H1 (cell line): ENCODE measurements at regions not wholly inside any gene's neighbourhood (a gene's known extent, or its start where the extent isn't known, plus 50 kb on each side); places are given as distances from the start of the nearest gene placed in this dataset.

Experiments used
- CTCF ChIA-PET: fragments of 300-600 bp; sonication (Branson Sonifier 250); formaldehyde crosslinking; loops from one replicate; lab custom pipeline; 2021; ENCODE audit not compliant: partially characterized antibody; lab: Charles Lee
- POLR2A ChIA-PET: fragments of 300-600 bp; sonication (Branson Sonifier 250); formaldehyde crosslinking; loops from one replicate; lab custom pipeline; 2021; ENCODE audit warnings: inconsistent platforms; ENCODE audit not compliant: partially characterized antibody; lab: Charles Lee
- DNase-seq, 2 experiments: peaks; one replicate each; pipeline versions ENCODE4 v3.0.0 to v3.0.0-alpha.2; 2010 to 2022; ENCODE audit warnings: low spot score in 2 of 2, low read depth in 1 of 2, mixed read lengths in 1 of 2
- FAIRE-seq: peaks from 2 replicates; lab custom pipeline; 2011; peaks lifted over from hg19 to GRCh38; lab: Jason Lieb, UNC
- H2AFZ ChIP-seq: 2 replicates; pipeline ENCODE4 v1.8.1; 2012; ENCODE audit warnings: low read length, inconsistent platforms
- H2AK5ac ChIP-seq: 2 replicates; pipeline ENCODE4 v1.6.1; 2013; ENCODE audit warnings: low read depth, low read length
- H2BK120ac ChIP-seq: replicated peaks from 2 replicates; pipeline ENCODE3; 2013; ENCODE audit warnings: low read depth, low read length, inconsistent platforms
- H2BK12ac ChIP-seq: 2 replicates; pipeline ENCODE4 v1.6.1; 2013; ENCODE audit warnings: low read depth, low read length
- H2BK15ac ChIP-seq: 2 replicates; pipeline ENCODE4 v1.6.1; 2013; ENCODE audit warnings: low read length
- H2BK20ac ChIP-seq: 2 replicates; pipeline ENCODE4 v1.6.1; 2013; ENCODE audit warnings: low read length
- H2BK5ac ChIP-seq: 2 replicates; pipeline ENCODE4 v1.6.1; 2013; ENCODE audit warnings: low read depth, low read length
- H3K14ac ChIP-seq: 2 replicates; pipeline ENCODE4 v1.6.1; 2013; ENCODE audit warnings: inconsistent platforms; ENCODE audit not compliant: insufficient read length
- H3K18ac ChIP-seq: 2 replicates; pipeline ENCODE4 v1.6.1; 2013; ENCODE audit warnings: low read length; ENCODE audit errors: extremely low read depth
- H3K23ac ChIP-seq: 2 replicates; pipeline ENCODE4 v1.6.1; 2013; ENCODE audit warnings: inconsistent platforms; ENCODE audit not compliant: insufficient read length
- H3K23me2 ChIP-seq: 2 replicates; pipeline ENCODE4 v1.6.1; 2013; ENCODE audit warnings: low read depth, low read length
- H3K27ac ChIP-seq: 2 replicates; pipeline ENCODE4 v1.6.1; 2011; ENCODE audit warnings: low read depth, low read length, inconsistent platforms
- H3K27me3 ChIP-seq, 4 experiments: replicated peaks in 1 of 4; 1 replicate in 1 of 4; 2 replicates in 3 of 4; pipeline versions ENCODE4 v1.6.1 to v1.8.1; 2011 to 2013; ENCODE audit warnings: low read length in 3 of 4, mild to moderate bottlenecking in 3 of 4, inconsistent platforms in 2 of 4, mixed read lengths in 2 of 4, moderate library complexity in 1 of 4; ENCODE audit not compliant: control insufficient read depth in 3 of 4, insufficient read depth in 3 of 4; ENCODE audit errors: extremely low read depth in 1 of 4
- H3K36me3 ChIP-seq, 4 experiments: 2 replicates each; pipeline versions ENCODE4 v1.6.1 to v1.8.1; 2011 to 2013; ENCODE audit warnings: mild to moderate bottlenecking in 4 of 4, low read length in 3 of 4, moderate library complexity in 2 of 4, control low read depth in 1 of 4, inconsistent platforms in 1 of 4; ENCODE audit not compliant: insufficient read depth in 4 of 4, control insufficient read depth in 2 of 4
- H3K4ac ChIP-seq: replicated peaks from 2 replicates; pipeline ENCODE3; 2013; ENCODE audit warnings: low read length, low read depth, mixed read lengths, inconsistent platforms; ENCODE audit not compliant: insufficient read length
- H3K4me1 ChIP-seq, 4 experiments: replicated peaks in 1 of 4; 1 replicate in 1 of 4; 2 replicates in 3 of 4; pipeline versions ENCODE4 v1.6.1 to v1.8.1; 2011 to 2013; ENCODE audit warnings: low read length in 3 of 4, inconsistent platforms in 2 of 4, mixed read lengths in 1 of 4; ENCODE audit not compliant: insufficient read depth in 4 of 4, control insufficient read depth in 3 of 4
- H3K4me2 ChIP-seq, 2 experiments: 2 replicates each; pipeline versions ENCODE4 v1.6.1 to v1.8.1; 2011 to 2013; ENCODE audit warnings: low read depth in 2 of 2, low read length in 2 of 2, control low read depth in 1 of 2, inconsistent platforms in 1 of 2, mild to moderate bottlenecking in 1 of 2; ENCODE audit not compliant: insufficient read depth in 1 of 2
- H3K4me3 ChIP-seq, 4 experiments: fragments of 200-600, 300-600 bp in 1 of 4; sonication (generic), shearing (Covaris generic), sonication (Bioruptor Twin) in 1 of 4; 2 replicates each; pipeline versions ENCODE4 v1.5.1 to v1.8.1; 2011 to 2016; ENCODE audit warnings: low read length in 4 of 4, low read depth in 3 of 4, control low read depth in 2 of 4, inconsistent platforms in 2 of 4, mild to moderate bottlenecking in 2 of 4, mixed read lengths in 1 of 4, moderate library complexity in 1 of 4; ENCODE audit not compliant: insufficient read depth in 2 of 4; ENCODE audit errors: extremely low read depth in 1 of 4
- H3K56ac ChIP-seq: replicated peaks from 2 replicates; pipeline ENCODE3; 2013; ENCODE audit warnings: low read depth, mild to moderate bottlenecking, mixed read lengths, low read length, inconsistent platforms; ENCODE audit not compliant: insufficient read length
- H3K79me1 ChIP-seq: 2 replicates; pipeline ENCODE4 v1.6.1; 2013; ENCODE audit warnings: low read depth, low read length, control low read depth
- H3K79me2 ChIP-seq, 2 experiments: 2 replicates each; pipeline versions ENCODE4 v1.6.1 to v1.8.1; 2012 to 2013; ENCODE audit warnings: low read length in 2 of 2, mild to moderate bottlenecking in 2 of 2, inconsistent platforms in 1 of 2; ENCODE audit not compliant: insufficient read depth in 2 of 2, control insufficient read depth in 1 of 2
- H3K9ac ChIP-seq, 4 experiments: replicated peaks in 1 of 4; 1 replicate in 1 of 4; 2 replicates in 3 of 4; pipeline versions ENCODE4 v1.6.1 to v1.8.1; 2011 to 2013; ENCODE audit warnings: low read depth in 3 of 4, low read length in 3 of 4, control low read depth in 2 of 4, mild to moderate bottlenecking in 2 of 4, moderate library complexity in 2 of 4, inconsistent platforms in 1 of 4; ENCODE audit errors: extremely low read depth in 1 of 4
- H3K9me3 ChIP-seq, 2 experiments: 2 replicates each; pipeline versions ENCODE4 v1.6.1 to v1.8.1; 2012 to 2013; ENCODE audit warnings: mild to moderate bottlenecking in 2 of 2, moderate library complexity in 2 of 2, control low read depth in 1 of 2, inconsistent platforms in 1 of 2, low read depth in 1 of 2, low read length in 1 of 2, mixed read lengths in 1 of 2; ENCODE audit not compliant: insufficient read depth in 2 of 2
- H4K20me1 ChIP-seq, 2 experiments: replicated peaks in 1 of 2; 2 replicates each; pipeline versions ENCODE3 to v1.8.1; 2011 to 2013; ENCODE audit warnings: inconsistent platforms in 2 of 2, low read length in 2 of 2, mild to moderate bottlenecking in 1 of 2; ENCODE audit not compliant: insufficient read depth in 2 of 2, control insufficient read depth in 1 of 2
- H4K5ac ChIP-seq: 2 replicates; pipeline ENCODE4 v1.6.1; 2013; ENCODE audit warnings: low read length, low read depth, mixed read lengths, inconsistent platforms; ENCODE audit not compliant: insufficient read length
- H4K8ac ChIP-seq: 2 replicates; pipeline ENCODE4 v1.8.0; 2013; ENCODE audit warnings: mild to moderate bottlenecking, moderate library complexity, low read length, inconsistent platforms; ENCODE audit not compliant: insufficient read depth; ENCODE audit errors: extremely low read depth
- H4K91ac ChIP-seq: replicated peaks from 2 replicates; pipeline ENCODE3; 2013; ENCODE audit warnings: low read length, mixed read lengths, inconsistent platforms; ENCODE audit not compliant: insufficient read length
- BRCA1 ChIP-seq: IDR thresholded peaks from 2 replicates; pipeline ENCODE4 v1.6.1; 2012; ENCODE audit warnings: low read depth, low read length, improper control_type of control experiment
- CEBPB ChIP-seq: IDR thresholded peaks from 2 replicates; pipeline ENCODE4 v1.6.1; 2012; ENCODE audit warnings: low read depth, low read length
- CHD2 ChIP-seq: IDR thresholded peaks from 2 replicates; pipeline ENCODE4 v1.6.1; 2012; ENCODE audit warnings: low read length, improper control_type of control experiment
- EGR1 ChIP-seq: IDR thresholded peaks from 2 replicates; pipeline ENCODE4 v1.6.1; 2011; ENCODE audit warnings: low read depth, low read length, borderline replicate concordance
- HDAC6 ChIP-seq: IDR thresholded peaks from one replicate; pipeline ENCODE4 v1.7.1; 2012; ENCODE audit warnings: low read depth, mild to moderate bottlenecking, inconsistent platforms, low read length, moderate library complexity
- KDM5A ChIP-seq: fragments of 200-600 bp; IDR thresholded peaks from 2 replicates; pipeline ENCODE4 v1.7.1; 2012; ENCODE audit warnings: mild to moderate bottlenecking, low read length, inconsistent platforms, mixed read lengths
- MAFK ChIP-seq: IDR thresholded peaks from 2 replicates; pipeline ENCODE4 v1.6.1; 2012; ENCODE audit warnings: low read depth, mild to moderate bottlenecking, improper control_type of control experiment, low read length
- NRF1 ChIP-seq: IDR thresholded peaks from 2 replicates; pipeline ENCODE4 v1.6.1; 2011; ENCODE audit warnings: mild to moderate bottlenecking, low read depth, low read length, improper control_type of control experiment
- POU5F1 ChIP-seq: IDR thresholded peaks from 2 replicates; pipeline ENCODE4 v1.6.1; 2011; ENCODE audit warnings: low read depth, mild to moderate bottlenecking, low read length, moderate library complexity
- RBBP5 ChIP-seq: IDR thresholded peaks from 2 replicates; pipeline ENCODE4 v1.7.1; 2012; ENCODE audit warnings: low read depth, mild to moderate bottlenecking, inconsistent platforms, low read length, moderate library complexity, borderline replicate concordance
- RNF2 ChIP-seq: fragments of 200-900, 300-1000 bp; sonication (generic); IDR thresholded peaks from 2 replicates; pipeline ENCODE4 v1.7.1; 2016; ENCODE audit warnings: borderline replicate concordance, low read depth, mild to moderate bottlenecking, antibody characterized with exemption, low read length; ENCODE audit not compliant: poor library complexity, severe bottlenecking; ENCODE audit errors: missing control alignments
- SRF ChIP-seq: IDR thresholded peaks from 2 replicates; pipeline ENCODE4 v1.6.1; 2011; ENCODE audit warnings: mild to moderate bottlenecking, low read depth, low read length, moderate library complexity
- TAF1 ChIP-seq: IDR thresholded peaks from 2 replicates; pipeline ENCODE4 v1.6.1; 2011; ENCODE audit warnings: mild to moderate bottlenecking, low read depth, low read length
- TBP ChIP-seq: IDR thresholded peaks from 2 replicates; pipeline ENCODE4 v1.6.1; 2011; ENCODE audit warnings: low read depth, low read length, improper control_type of control experiment
- ZNF274 ChIP-seq: IDR thresholded peaks from 2 replicates; pipeline ENCODE4 v1.7.0; 2012; ENCODE audit warnings: low read length, borderline replicate concordance; ENCODE audit errors: extremely low read depth
- WGBS, 2 experiments: shearing (Covaris generic) in 1 of 2; methylation state at CpG; one replicate each; pipeline versions ENCODE4 v1.1.6 to v1.1.7; 2013 to 2015; ENCODE audit warnings: low lambda C conversion rate in 2 of 2, mixed read lengths in 2 of 2, inconsistent platforms in 1 of 2, low coverage in 1 of 2, missing lambda C conversion rate in 1 of 2; ENCODE audit not compliant: insufficient replicate concordance in 2 of 2, insufficient coverage in 1 of 2, insufficient read length in 1 of 2; ENCODE audit errors: extremely low coverage in 1 of 2, missing lambda C conversion rate in 1 of 2; 5-methylcytosine and 5-hydroxymethylcytosine counted together
- TF ChIP-seq, protein P1 (sequence below): IDR thresholded peaks from 2 replicates; pipeline ENCODE4 v1.6.1; 2012; ENCODE audit warnings: inconsistent platforms

DNA sequence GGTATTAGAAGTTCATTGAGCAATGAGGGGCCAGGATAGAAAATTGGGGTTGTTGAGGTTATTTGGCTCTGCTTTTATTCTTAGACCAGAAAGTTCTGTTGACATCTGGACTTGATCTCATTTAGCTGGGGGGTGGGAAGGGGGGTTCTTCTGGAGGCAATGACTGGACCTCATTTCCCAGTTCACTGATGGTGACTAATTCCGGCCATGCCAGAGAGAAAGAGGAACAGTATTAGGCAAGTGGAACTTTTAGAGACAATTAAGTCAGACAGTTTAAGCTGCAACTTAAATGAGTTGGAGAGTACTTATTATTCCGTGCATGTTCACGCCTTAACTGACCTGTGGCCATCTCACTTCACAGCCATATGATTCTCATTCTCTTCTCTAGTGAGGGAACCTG, 512.5 kb downstream of the REEP3 start:
- no peaks in the 10 kb centered on the region for H3K79me2 ChIP-seq
- FAIRE-seq (no peak), DNase-seq (no peak)
- H3K23me2 ChIP-seq = no peaks in the 10 kb centered on the region
- no peak overlapping the region for H3K4me2 ChIP-seq
- ChIA-PET CTCF (interaction anchor here (0.6 to 1.3 kb wide), 7 partner anchors 8 to 721 kb away, joined by 3 to 9 read pairs (median 3); no protein-coding TSS in a partner anchor), POLR2A (no interaction called here)
- no peaks in the 10 kb centered on the region for H3K4me1 ChIP-seq
- H2AK5ac ChIP-seq = no peak overlapping the region
- H2AFZ ChIP-seq = no peak overlapping the region
- 91% methylated on average over 3 of the region's 3 CpGs; no CpG with 5 or more reads in 1 of the 2 experiments for WGBS, 2 experiments
- no peaks in the 10 kb centered on the region for H3K9me3 ChIP-seq
- no peaks in the 10 kb centered on the region for H3K27me3 ChIP-seq
- H3K36me3 ChIP-seq = no peaks in the 10 kb centered on the region; a peak in 1 of 8 replicates
- H4K5ac ChIP-seq = no peak overlapping the region
- no peak overlapping the region for H3K9ac ChIP-seq
- H3K56ac ChIP-seq = no peak overlapping the region
- H2BK12ac ChIP-seq = no peak overlapping the region
- no peak overlapping the region for H2BK20ac ChIP-seq
- H3K23ac ChIP-seq = no peak overlapping the region
- no peak overlapping the region for H4K8ac ChIP-seq
- H4K91ac ChIP-seq = no peak overlapping the region
- H2BK120ac ChIP-seq = no peak overlapping the region
- no peak overlapping the region for H3K27ac ChIP-seq
- H3K4me3 ChIP-seq = no peak overlapping the region
- no peak overlapping the region for H3K4ac ChIP-seq
- no peak overlapping the region for H2BK5ac ChIP-seq
- H3K18ac ChIP-seq = no peak overlapping the region
- H3K14ac ChIP-seq = no peak overlapping the region
- H3K79me1 ChIP-seq = no peaks in the 10 kb centered on the region
- no peaks in the 10 kb centered on the region for H4K20me1 ChIP-seq
- H2BK15ac ChIP-seq = no peak overlapping the region
- TF ChIP-seq BRCA1 = no peak
- no peak for TF ChIP-seq MAFK
- no peak for TF ChIP-seq HDAC6
- TF ChIP-seq EGR1 = no peak
- TF ChIP-seq, protein P1, sequence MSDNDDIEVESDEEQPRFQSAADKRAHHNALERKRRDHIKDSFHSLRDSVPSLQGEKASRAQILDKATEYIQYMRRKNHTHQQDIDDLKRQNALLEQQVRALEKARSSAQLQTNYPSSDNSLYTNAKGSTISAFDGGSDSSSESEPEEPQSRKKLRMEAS = no peak
- TF ChIP-seq TBP = no peak
- TF ChIP-seq CHD2 = no peak
- TF ChIP-seq CEBPB = no peak
- no peak for TF ChIP-seq NRF1
- no peak for TF ChIP-seq SRF
- no peak for TF ChIP-seq POU5F1
- TF ChIP-seq ZNF274 = no peak
- no peak for TF ChIP-seq RNF2
- no peak for TF ChIP-seq TAF1
- TF ChIP-seq KDM5A = no peak
- no peak for TF ChIP-seq RBBP5
